CD1c-positive myeloid dendritic cell (primary cell): ENCODE measurements at regions not wholly inside any gene's neighbourhood (a gene's known extent, or its start where the extent isn't known, plus 50 kb on each side); places are given as distances from the start of the nearest gene placed in this dataset.

Source experiments
- DNase-seq: peaks from one replicate; pipeline ENCODE4 v3.0.0-alpha.2; 2016; ENCODE audit errors: extremely low spot score

- DNase-seq: no peak
These were observed 86.3 kb downstream of the HS3ST1 start for GRCh38 chr4:11342401-11342800.

- DNase-seq: no peak
These were observed 87.2 kb downstream of the HS3ST1 start for GRCh38 chr4:11341337-11342043.

GRCh38 chr4:11338956-11339782 is 89.5 kb downstream of the HS3ST1 start:
- no peak for DNase-seq

GRCh38 chr4:11337287-11337686 is 91.4 kb downstream of the HS3ST1 start:
- DNase-seq: no peak

- no peak for DNase-seq
These were observed 92.3 kb downstream of the HS3ST1 start for GRCh38 chr4:11336435-11336834.

- DNase-seq: no peak
These were observed 93.8 kb downstream of the HS3ST1 start for GRCh38 chr4:11334887-11335286.

GRCh38 chr4:11328401-11328800 is 100.3 kb downstream of the HS3ST1 start:
- DNase-seq: no peak

GRCh38 chr4:11326021-11326420 is 102.7 kb downstream of the HS3ST1 start:
- no peak for DNase-seq

- no peak for DNase-seq
These were observed 104.9 kb downstream of the HS3ST1 start for GRCh38 chr4:11323771-11324170.

- no peak for DNase-seq
These were observed 115.3 kb downstream of the HS3ST1 start for GRCh38 chr4:11313157-11313943.

- DNase-seq: no peak
These were observed 116.3 kb downstream of the HS3ST1 start for GRCh38 chr4:11312389-11312788.

GRCh38 chr4:11301075-11301660 is 127.5 kb downstream of the HS3ST1 start:
- no peak for DNase-seq

- DNase-seq: no peak
These were observed 128.9 kb downstream of the HS3ST1 start for GRCh38 chr4:11299836-11300235.

- no peak for DNase-seq
These were observed 129.7 kb downstream of the HS3ST1 start for GRCh38 chr4:11299016-11299415.

- DNase-seq: no peak
These were observed 130.2 kb downstream of the HS3ST1 start for GRCh38 chr4:11298451-11298850.

- DNase-seq: no peak
These were observed 131.1 kb downstream of the HS3ST1 start for GRCh38 chr4:11297627-11298026.

GRCh38 chr4:11297201-11297600 is 131.5 kb downstream of the HS3ST1 start:
- no peak for DNase-seq

- no peak for DNase-seq
These were observed 134.8 kb downstream of the HS3ST1 start for GRCh38 chr4:11293866-11294265.

- no peak for DNase-seq
These were observed 141.6 kb downstream of the HS3ST1 start for GRCh38 chr4:11287055-11287454.

- no peak for DNase-seq
These were observed 142.2 kb downstream of the HS3ST1 start for GRCh38 chr4:11286533-11286932.

GRCh38 chr4:11281720-11282119 is 147.0 kb downstream of the HS3ST1 start:
- no peak for DNase-seq

- DNase-seq: no peak
These were observed 157.4 kb downstream of the HS3ST1 start for GRCh38 chr4:11271263-11271662.
